ENCODE measurements at regions not wholly inside any gene's neighbourhood (a gene's known extent, or its start where the extent isn't known, plus 50 kb on each side); places are given as distances from the start of the nearest gene placed in this dataset.
"Not testable (repeated sequence)": the region's sequence is repeated elsewhere in the genome, so short reads cannot be mapped to it uniquely, and the experiment has no call there.

DNA sequence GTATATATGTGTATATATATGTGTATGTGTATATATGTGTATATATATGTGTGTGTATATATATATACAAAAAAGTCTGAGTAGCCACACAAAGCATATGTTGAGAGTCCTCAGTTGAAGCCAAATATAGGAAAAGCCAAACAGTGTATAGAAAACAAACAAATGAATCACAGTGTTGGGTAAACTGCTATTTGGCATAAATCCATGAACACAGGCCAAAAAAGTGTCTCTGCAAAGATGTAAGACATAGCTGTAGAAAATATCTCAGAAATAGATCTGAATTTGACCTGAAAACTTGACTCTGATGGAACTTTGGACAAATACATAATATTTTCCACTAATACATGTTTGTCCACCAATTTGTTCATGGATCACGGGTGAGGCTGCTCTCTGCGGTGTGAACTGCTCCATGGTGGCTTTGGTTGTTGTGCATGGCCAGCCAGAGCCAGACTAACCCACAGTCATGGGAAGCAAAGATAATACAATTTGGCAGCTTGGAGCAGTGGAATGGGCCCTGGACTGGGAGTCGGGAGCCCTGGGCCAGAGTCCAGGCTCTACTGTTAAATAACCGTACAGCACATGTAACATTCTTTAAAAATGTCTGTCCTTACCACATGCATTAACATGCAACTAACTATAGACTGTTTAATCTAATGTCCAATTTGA, 76.9 kb upstream of the EED start:
- DNase-seq (ENCODE audit: extremely low read depth in 1 of 2, low read depth in 1 of 2): no peak

DNA sequence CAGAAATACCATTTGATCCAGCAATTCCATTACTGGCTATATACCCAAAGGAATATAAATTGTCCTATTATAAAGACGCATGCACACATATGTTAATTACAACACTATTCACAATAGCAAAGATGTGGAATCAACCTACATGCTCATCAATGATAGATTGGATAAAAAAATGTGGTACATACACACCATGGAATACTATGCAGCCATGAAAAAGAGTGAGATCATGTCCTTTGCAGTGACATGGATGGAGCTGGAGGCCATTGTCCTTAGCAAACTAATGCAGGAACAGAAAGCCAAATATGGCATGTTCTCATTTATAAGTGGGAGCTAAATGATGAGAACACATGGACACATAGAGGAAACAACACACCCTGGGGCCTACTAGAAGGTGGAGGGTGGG, 78.3 kb upstream of the EED start:
- DNase-seq (ENCODE audit: extremely low read depth in 1 of 2, low read depth in 1 of 2): not testable (repeated sequence)

DNA sequence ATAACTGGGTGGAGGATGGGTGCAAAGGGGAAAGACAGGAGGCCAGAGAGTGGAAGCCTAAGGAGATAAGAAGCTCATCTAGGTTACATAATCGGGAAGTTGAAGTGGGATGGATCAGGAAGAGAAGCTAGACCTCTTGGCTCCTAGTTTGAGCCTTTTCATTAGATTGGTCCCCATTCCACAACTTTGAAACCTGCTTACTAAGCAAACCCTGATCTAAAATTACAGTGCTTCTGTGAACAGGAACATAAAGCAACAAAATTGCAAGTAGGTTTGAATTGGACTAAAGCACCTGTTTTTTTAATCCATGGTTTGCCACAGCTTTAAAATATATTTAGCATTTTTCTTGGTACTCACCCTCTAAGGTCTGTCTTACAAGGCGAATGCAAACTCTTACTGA, 80.4 kb upstream of the EED start:
- no peak for DNase-seq (ENCODE audit: extremely low read depth in 1 of 2, low read depth in 1 of 2)

DNA sequence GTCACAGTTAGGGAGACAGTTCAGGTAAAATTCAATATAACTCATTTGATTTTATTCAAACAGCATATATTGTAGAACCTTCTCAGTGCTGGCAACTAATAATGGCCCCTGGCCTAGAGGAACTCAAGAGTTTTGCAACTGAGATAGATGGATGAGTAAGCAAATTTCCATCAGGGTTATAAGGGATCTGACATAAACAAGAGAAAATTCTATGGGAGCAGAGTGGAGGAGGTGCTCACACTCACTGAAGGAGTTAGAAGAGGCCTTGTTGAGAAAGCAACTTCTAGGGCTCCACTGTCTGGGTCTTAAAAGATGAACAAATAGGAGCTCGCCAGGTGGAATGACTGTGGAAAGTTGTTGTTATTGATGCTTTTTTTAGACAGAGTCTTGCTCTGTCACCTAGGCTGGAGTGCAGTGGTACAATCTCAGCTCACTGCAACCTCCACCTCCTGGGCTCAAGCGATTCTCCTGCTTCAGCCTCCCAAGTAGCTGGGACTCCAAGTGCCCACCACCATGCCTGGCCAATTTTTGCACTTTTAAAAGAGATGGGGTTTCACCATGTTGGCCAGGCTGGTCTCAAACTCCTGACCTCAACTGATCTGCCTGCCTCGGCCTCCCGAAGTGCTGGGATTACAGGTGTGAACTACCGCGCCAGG, 81.2 kb upstream of the EED start:
- DNase-seq (ENCODE audit: extremely low read depth in 1 of 2, low read depth in 1 of 2): not testable (repeated sequence)

DNA sequence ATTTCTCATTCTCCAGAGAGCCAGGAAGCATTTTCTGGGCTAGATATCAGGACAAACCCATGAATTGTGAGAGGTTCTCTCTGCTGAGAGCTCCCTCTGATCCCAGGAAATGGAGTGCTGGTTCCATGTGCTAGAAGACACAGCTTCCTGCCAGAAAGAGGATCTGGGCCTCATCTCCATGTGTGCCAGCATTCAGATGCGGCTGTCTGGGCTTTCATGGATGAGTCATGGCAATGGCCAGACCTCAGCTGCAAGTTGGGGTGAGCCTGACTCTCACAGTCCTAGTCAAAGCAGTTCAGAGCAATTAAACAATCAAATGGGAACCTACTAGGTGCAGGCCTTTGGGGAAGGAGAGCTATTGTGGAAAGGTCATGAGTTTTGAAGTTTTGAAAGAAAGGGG, 82.3 kb upstream of the EED start:
- DNase-seq (ENCODE audit: extremely low read depth in 1 of 2, low read depth in 1 of 2): no peak

DNA sequence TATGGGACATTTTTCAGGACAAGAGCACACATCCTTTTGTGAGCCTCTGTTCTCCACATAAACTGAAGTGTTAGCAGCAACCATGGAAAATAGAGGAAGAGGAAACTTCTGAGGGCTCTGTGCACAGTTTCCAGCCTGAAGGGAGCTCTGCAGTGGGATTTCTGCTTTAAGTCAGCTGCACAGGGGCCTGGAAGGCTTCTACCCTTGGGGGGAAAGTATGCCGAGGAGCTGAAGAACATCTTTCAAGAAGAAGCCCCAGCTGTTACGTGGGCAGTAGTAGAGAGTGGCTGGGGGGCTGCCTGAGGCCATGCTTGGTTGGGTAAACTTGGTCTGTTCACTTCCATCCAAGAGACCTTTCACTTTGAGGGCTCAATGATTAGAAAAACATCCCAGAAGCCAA, 82.7 kb upstream of the EED start:
- DNase-seq (ENCODE audit: extremely low read depth in 1 of 2, low read depth in 1 of 2): no peak

DNA sequence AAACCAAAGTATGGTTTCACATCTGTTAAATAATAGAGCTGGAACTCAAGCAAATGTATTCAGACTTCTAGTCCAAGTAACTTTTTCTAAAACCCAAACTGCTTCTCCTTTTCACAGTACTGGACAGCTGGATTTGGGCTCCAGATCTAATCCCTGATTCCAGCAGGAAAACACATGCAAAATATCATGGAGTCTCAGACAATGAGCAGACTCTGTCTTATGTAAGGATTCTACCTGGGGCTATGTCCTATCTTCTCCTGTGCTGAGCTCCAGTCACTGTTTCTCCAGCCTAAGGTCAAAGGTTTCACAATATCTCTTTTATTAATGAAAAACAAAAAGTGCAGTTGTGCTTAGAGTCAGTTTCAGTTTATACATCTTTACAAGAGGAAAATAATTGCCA, 83.2 kb upstream of the EED start:
- no peak for DNase-seq (ENCODE audit: extremely low read depth in 1 of 2, low read depth in 1 of 2)

DNA sequence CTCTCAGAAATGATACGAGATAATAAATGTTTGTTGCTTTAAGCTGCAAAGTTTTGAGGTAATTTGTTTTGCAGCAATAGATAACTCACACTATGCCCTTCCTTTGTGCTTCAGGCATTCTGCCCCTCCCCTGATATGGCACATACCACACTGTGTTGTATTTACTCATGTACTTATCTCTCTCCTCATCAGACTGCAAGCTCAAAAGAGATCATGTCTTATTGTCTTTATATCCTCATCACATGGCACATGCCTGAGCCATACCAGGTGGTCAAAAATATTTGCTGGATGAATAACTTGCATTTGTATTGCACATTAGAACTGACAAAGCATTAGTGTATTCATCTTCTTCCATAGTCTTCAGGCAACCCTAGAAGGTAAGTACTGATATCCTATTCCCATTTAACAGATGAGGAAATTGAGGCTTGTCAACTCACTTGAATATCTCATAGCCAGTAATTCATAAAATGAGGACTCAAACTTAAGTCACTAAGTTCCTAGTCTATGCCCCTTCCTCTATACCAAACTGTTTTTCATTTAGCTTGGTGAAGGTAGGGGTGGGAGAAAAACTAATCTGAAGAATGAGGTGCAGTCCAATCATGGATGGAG, 83.9 kb upstream of the EED start:
- no peak for DNase-seq (ENCODE audit: extremely low read depth in 1 of 2, low read depth in 1 of 2)

DNA sequence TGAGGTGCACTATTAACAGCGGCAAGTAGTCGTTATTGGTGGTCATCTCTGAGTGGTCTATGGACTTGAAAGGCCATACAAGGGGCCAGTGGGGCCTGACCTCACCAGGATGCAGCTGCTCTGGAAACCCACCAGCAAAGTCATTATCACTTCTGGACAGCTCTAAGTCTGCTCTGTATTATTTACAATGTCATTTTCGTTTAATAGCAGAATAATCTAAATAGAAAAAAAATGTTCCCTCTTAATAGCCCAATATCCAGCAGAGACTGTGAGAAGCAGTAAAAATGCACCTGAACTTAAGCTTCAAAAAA, 85.0 kb upstream of the EED start:
- no peak for DNase-seq (ENCODE audit: extremely low read depth in 1 of 2, low read depth in 1 of 2)

DNA sequence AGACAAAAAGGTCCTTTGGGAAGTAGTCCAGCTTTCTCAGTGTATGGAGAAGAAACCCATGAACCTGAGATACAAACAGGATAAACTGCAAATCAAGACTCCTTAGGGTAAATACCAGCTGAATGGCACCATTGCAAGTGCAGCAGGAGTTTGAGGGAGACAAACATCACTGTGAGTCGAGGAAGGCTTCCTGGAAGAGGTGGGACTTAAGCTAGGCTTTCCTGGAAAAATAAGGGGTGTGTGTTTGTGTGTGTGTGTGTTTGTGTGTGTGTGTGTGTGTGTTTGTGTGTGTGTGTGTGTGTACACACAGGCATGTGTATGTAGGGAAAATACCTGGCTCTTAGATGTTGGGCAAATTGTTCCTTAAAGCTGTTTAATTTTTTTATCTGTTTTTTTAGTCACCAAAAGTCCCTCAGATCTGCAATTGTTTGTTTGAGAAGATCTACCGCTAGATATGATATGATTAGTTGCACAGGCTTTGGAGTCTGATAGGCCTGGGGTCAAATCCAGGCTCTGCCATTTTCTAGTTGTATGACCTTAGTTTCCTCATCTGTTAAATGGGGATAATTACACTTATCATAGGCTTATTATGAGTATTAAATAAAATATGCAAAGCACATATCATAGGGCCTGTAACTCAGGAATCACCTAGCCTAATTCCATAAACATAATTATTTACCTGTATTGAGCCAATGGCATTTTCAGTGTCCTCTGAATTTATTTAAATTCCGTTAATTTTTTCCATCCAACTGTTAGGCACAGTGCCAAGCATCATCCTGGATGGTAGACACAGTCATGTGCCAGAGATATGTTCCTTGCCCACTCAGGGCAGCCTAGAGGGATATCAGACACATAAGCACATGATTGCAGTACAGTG, 85.6 kb upstream of the EED start:
- no peak for DNase-seq (ENCODE audit: extremely low read depth in 1 of 2, low read depth in 1 of 2)

DNA sequence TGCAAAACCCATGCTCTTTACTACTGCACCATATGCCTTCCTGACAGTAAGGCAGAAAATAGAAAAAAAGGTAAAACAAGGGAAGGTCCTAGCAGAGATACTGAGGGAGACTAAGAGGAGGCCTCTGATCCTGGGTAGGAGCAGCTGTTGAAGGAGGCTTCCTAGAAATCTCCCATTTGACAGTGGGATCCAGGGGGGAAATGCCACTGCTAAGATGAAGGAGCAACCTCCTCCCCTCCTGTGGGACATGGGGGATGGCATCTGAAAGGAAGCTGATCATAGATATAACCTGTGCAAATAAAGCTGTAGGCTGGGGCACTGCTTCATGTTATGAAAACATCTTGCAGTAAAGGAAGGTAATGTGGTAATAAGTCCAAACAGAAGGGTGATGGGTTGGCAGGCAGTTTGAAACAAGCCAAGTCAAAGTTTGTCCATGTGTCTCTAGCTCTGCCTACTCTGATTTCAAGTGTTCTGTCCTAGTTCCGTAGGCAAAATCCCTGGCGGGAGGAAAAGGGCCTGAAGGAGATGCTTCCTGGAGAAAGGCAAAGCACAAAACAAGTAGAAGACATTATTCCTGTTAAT, 86.7 kb upstream of the EED start:
- DNase-seq (ENCODE audit: extremely low read depth in 1 of 2, low read depth in 1 of 2): no peak

DNA sequence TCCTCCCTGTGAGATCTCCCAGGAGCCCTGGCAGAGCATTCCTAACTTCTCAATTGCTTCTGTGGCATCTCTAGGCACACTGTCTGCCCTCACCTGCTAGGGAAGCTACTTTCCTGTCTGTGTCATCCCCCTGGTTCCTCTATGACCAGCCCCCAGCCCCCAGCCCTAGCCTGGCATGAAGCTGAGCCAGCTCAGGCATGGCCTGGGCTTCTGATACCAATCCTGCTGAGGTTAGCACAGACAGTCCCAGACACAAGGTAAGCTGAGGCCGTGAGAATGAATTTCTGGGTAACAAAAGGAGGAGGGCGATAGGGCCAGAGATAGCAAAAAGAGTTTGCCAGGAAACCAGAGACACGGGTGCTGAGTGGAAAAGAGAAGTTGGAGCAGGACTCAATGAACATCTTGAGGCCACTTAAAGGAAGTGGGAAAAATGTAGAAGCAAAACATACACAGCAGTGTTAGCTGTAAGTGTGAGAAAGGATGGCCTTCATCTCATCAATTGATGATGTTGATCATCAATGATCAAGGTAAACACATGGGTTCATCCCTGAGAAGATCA, 87.6 kb upstream of the PICALM start:
- no peak for DNase-seq (ENCODE audit: extremely low read depth in 1 of 2, low read depth in 1 of 2)

DNA sequence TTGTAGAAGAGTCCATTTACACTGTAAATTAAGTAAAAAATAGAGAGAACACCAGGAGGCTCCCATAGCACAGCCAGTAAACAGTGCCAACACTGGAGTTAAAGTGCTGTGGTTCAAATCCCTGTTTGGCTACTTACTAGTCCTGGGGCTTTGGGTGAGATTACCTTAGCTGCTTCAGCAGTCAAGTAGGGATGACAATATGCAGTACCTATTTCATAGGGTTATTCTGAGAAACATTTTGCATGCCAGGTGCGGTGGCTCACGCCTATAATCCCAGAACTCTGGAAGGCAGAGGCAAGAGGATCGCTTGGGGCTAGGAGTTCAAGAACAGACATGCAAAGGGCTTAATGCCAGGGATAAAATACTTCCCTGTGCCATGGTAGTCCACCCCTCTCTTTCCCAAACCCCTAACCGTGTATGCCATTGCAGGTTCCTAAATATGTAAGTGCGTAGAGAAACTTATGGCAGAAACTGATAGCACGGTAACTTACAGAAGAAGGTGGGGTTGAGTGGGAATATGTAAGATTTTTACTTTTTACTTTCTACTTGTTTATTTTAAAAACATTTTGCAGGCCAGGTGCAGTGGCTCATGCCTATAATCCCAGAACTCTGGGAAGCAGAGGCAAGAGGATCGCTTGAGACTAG, 86.4 kb upstream of the PICALM start:
- no peak for DNase-seq (ENCODE audit: extremely low read depth in 1 of 2, low read depth in 1 of 2)

DNA sequence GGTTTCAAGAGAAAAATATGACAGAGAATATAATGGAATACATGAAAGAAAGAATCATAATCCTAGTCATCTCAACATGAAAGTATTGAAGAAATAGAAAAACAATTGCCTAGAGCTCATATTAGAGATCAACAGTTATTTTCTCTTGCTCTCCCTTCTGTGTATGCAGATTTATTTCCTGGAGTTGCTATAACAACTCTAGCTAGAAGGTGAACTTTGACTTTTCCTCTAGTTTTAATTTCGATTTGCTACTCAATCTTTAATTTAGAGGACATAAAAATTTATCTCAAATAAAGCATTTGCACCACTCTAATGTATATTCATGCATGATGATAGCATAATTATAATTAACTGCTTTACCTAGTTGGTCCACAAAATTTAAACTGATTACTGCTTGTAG, 84.6 kb upstream of the PICALM start:
- no peak for DNase-seq (ENCODE audit: extremely low read depth in 1 of 2, low read depth in 1 of 2)

DNA sequence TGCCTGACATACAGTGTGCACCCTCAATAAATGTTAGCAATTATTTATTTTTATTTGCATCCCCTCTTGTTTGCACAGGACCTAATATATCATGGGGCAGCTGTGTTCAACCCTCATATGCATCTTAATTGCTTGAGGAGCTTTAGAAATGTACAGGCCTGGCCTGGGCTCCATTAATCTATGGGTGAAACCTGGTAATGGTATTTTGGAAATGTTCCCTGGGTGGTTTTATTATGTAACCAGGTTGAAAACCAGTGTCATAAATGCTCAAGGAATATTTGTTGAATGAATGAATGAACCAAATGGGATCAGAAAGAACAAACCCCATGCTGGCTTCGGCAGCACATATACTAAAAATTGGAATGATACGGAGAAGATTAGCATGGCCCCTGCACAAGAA, 84.0 kb upstream of the PICALM start:
- no peak for DNase-seq (ENCODE audit: extremely low read depth in 1 of 2, low read depth in 1 of 2)

DNA sequence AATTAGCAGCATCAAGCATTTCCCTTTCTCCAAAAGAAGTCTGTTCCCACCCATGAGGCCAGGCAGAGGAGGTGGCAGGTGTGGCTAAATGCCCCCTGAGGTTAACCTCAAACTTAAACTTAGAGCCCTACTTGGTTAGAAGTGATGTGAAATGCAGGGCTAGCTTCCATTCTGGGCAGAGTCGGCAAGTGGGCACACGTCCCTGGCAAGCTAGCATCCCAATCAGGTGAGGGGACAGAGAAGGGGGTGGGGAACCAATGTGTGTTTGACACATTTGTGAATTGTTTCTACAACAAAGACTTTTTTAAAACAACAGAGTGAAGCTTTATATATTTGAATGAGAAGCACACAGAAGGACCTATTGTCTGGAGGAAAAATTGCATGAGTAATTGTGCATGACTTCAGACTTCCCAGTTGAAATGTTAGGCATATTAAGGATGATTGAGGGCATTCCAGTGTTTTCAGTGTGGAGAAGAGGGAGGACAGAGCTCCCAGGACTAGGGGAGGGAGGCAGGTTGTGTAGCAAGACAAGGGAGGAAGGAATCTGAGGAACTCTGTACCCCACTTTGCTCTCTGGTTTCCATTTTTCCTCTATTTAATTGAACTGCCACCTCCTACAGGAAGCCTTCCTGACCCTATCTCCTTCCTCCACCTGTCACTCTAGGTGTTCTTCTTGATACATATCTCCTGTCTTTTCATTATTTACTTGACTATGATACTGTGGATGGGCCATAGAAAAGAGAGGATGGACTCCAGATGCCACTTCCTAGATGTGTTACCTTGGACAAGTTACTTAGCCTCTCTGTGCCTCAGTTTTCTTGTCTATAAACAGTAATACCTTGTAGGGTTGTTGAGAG, 83.3 kb upstream of the PICALM start:
- DNase-seq (ENCODE audit: extremely low read depth in 1 of 2, low read depth in 1 of 2): no peak

DNA sequence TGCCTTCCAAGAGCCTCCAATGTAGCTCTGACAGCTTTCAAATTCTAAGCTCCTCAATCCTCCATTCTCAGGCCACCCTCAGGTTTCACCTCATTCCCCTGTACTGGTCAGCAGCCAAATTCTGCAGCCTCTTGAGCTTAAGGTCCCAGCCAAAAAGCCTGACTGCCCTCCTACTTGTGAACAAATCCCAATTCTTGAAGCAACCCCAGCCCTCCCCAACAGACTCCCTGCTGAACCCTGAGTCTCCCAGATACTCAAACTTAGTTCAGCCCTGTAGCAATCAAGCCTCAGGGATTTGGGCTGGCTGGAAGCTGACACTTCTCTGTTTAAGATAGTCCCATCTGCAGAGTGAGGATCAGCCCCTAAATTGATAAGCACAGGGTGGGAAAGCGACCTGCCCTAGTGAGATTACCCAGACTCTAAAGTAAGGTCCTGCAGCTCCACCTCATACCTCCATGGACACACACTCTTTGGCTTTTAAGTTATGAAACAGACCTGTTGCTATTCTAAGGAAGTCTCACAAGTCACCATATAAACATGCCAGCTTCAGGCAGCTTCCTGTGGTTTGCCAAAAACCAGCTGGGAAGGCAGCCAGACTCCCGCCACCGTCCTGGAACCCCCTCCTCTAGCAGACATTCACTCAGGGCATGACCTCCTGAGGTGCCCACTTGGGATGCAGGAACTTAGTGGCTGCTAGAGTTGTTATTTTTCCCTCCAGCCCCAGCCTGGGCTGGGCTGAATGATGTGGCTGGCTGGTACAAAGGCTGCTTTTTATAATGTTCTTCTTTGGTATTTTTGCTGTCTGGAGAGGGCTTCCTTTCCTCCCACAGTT, 82.5 kb upstream of the PICALM start:
- DNase-seq (ENCODE audit: extremely low read depth in 1 of 2, low read depth in 1 of 2): no peak

DNA sequence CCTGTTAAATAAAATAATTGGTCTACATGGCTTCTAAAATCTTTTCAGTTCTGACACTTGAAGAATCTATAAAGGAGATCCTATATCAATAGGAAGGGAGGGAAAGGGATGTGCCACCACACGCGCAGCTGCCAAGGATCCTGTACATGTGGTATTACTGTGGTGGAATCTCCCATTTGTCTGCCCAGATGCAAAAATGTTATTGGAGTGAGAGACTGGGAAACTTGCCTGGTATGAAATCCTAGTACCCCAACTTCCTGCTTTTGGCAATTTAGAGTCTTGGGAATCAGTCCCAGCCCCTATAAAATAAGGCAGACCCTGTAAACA, 81.9 kb upstream of the PICALM start:
- DNase-seq (ENCODE audit: extremely low read depth in 1 of 2, low read depth in 1 of 2): no peak

DNA sequence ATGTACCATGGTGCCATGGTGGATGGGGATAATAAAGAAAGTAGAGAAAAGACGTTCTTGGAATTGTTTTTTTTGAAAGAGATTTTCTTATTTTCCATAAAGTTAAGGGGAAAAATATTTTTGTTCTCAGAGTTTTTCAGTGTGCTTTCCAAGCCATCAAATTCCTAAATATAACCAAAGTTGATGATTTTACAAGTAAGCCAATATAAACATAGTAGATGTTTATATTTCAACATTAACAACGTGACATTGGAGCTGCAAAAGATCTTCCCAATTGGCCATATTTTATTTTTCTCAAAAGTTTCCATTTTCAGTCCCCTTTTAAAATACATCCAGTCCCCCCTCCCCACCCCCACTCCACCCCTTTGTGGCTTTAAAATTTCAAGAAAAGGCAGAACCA, 80.9 kb upstream of the PICALM start:
- DNase-seq (ENCODE audit: extremely low read depth in 1 of 2, low read depth in 1 of 2): no peak
